GM23248 (cell line): ENCODE measurements at regions not wholly inside any gene's neighbourhood (a gene's known extent, or its start where the extent isn't known, plus 50 kb on each side); places are given as distances from the start of the nearest gene placed in this dataset.

Experiments used
- EZH2 ChIP-seq: fragments of 200-600 bp; sonication (generic); IDR thresholded peaks from 2 replicates; pipeline ENCODE4 v1.6.1; 2018; ENCODE audit warnings: antibody characterized with exemption, mild to moderate bottlenecking; ENCODE audit not compliant: insufficient read depth, poor library complexity, severe bottlenecking
- EZH2phosphoT487 ChIP-seq: fragments of 200-600 bp; sonication (generic); IDR thresholded peaks from 2 replicates; pipeline ENCODE4 v1.6.1; 2018; ENCODE audit warnings: antibody characterized with exemption, moderate library complexity, mild to moderate bottlenecking, low read depth; ENCODE audit not compliant: insufficient read depth

DNA sequence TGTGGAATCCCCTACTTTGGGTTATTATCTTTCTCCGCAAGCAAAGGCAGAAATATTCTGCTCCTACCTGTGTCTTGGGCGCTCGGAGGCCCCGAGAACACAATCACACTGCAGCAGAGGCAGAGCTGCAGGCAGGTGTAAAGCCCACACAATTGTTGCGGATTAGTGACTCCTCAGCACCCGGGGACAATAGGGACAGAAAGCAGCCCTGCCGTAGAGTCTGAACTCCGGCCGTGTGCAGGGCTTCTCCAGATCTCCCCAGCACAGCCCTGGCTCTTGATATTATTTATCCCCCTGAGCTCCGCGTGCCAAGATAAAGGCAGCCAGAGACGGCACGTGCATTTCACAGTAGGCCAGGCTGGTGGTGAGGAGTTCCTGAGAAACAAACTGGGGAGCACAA, 229.2 kb downstream of the EN1 start:
- TF ChIP-seq EZH2 (no peak), EZH2phosphoT487 (no peak)
